Neural cell (in vitro differentiated cells): ENCODE measurements at regions not wholly inside any gene's neighbourhood (a gene's known extent, or its start where the extent isn't known, plus 50 kb on each side); places are given as distances from the start of the nearest gene placed in this dataset.

Source experiments
- H2AFZ ChIP-seq: fragments of 200-600, 300-800 bp; sonication (generic), shearing (Covaris generic); 2 replicates; pipeline ENCODE4 v1.6.0; 2014; ENCODE audit warnings: low read depth, mild to moderate bottlenecking, antibody characterized with exemption, low read length, moderate library complexity
- H3F3A ChIP-seq: fragments of 200-600 bp; shearing (Covaris generic); 2 replicates; pipeline ENCODE4 v1.6.1; 2016; ENCODE audit warnings: mild to moderate bottlenecking, moderate library complexity, mixed read lengths, antibody characterized with exemption, low read length; ENCODE audit not compliant: insufficient read depth, poor library complexity, severe bottlenecking
- H3K27ac ChIP-seq: fragments of 200-600, 300-800 bp; sonication (generic), shearing (Covaris generic); 2 replicates; pipeline ENCODE4 v1.5.1; 2014; ENCODE audit warnings: mild to moderate bottlenecking, low read length, moderate library complexity
- H3K27me3 ChIP-seq: fragments of 300-800, 200-600 bp; sonication (generic), shearing (Covaris generic); 2 replicates; pipeline ENCODE4 v1.6.0; 2014; ENCODE audit warnings: mild to moderate bottlenecking, low read depth, low read length, moderate library complexity; ENCODE audit not compliant: insufficient read depth
- H3K36me3 ChIP-seq: fragments of 300-800, 200-600 bp; sonication (generic), shearing (Covaris generic); 2 replicates; pipeline ENCODE4 v1.5.1; 2014; ENCODE audit warnings: mild to moderate bottlenecking, antibody characterized with exemption, low read length, moderate library complexity; ENCODE audit not compliant: insufficient read depth
- H3K4me2 ChIP-seq: fragments of 300-800, 200-600 bp; sonication (generic), shearing (Covaris generic); 2 replicates; pipeline ENCODE4 v1.6.0; 2014; ENCODE audit warnings: mild to moderate bottlenecking, low read length
- H3K4me3 ChIP-seq: fragments of 300-800, 200-600 bp; sonication (generic), shearing (Covaris generic); 2 replicates; pipeline ENCODE4 v1.5.1; 2014; ENCODE audit warnings: mild to moderate bottlenecking, low read length, moderate library complexity
- H3K79me2 ChIP-seq: fragments of 200-600 bp; shearing (Covaris generic); replicated peaks from 2 replicates; pipeline ENCODE4 v1.6.0; 2014; ENCODE audit warnings: mild to moderate bottlenecking, low read length, moderate library complexity; ENCODE audit not compliant: insufficient read depth
- H3K9ac ChIP-seq: fragments of 300-800, 200-600 bp; sonication (generic), shearing (Covaris generic); 2 replicates; pipeline ENCODE4 v1.6.1; 2016; ENCODE audit warnings: mild to moderate bottlenecking, low read length, mixed read lengths
- H3K9me2 ChIP-seq: fragments of 200-600 bp; shearing (Covaris generic); 2 replicates; pipeline ENCODE4 v1.6.1; 2016; ENCODE audit warnings: mild to moderate bottlenecking, low read length, mixed read lengths; ENCODE audit not compliant: insufficient read depth
- H3K9me3 ChIP-seq: fragments of 200-600, 300-800 bp; sonication (generic), shearing (Covaris generic); 2 replicates; pipeline ENCODE4 v1.6.1; 2016; ENCODE audit warnings: mild to moderate bottlenecking, mixed run types, low read length, moderate library complexity, mixed read lengths
- H4K20me1 ChIP-seq: fragments of 200-600 bp; shearing (Covaris generic); 2 replicates; pipeline ENCODE4 v1.6.1; 2016; ENCODE audit warnings: mild to moderate bottlenecking, mixed run types; ENCODE audit not compliant: insufficient read depth
- CTCF ChIP-seq: fragments of 450-650 bp; IDR thresholded peaks from 2 replicates; pipeline ENCODE4 v1.5.1; 2014; ENCODE audit warnings: antibody characterized with exemption, mild to moderate bottlenecking, moderate library complexity; ENCODE audit not compliant: poor library complexity, severe bottlenecking
- EP300 ChIP-seq: fragments of 450-650 bp; conservative IDR thresholded peaks from 2 replicates; pipeline ENCODE4 v1.6.1; 2014; ENCODE audit warnings: antibody characterized with exemption, mild to moderate bottlenecking, moderate library complexity; ENCODE audit not compliant: poor library complexity, severe bottlenecking
- EZH2 ChIP-seq: fragments of 200-600, 300-800 bp; shearing (Covaris generic), sonication (generic); IDR thresholded peaks from 2 replicates; pipeline ENCODE4 v1.6.1; 2014; ENCODE audit warnings: antibody characterized with exemption, low read length, borderline replicate concordance, mild to moderate bottlenecking; ENCODE audit not compliant: insufficient read depth, poor library complexity, severe bottlenecking
- MXI1 ChIP-seq: fragments of 450-650 bp; conservative IDR thresholded peaks from 2 replicates; pipeline ENCODE4 v1.6.1; 2014; ENCODE audit warnings: antibody characterized with exemption, mild to moderate bottlenecking; ENCODE audit not compliant: poor library complexity, severe bottlenecking
- POLR2AphosphoS5 ChIP-seq: IDR thresholded peaks from 2 replicates; pipeline ENCODE4 v1.6.1; 2012
- RAD21 ChIP-seq: fragments of 450-650 bp; conservative IDR thresholded peaks from 2 replicates; pipeline ENCODE4 v1.6.1; 2014; ENCODE audit warnings: antibody characterized with exemption, mild to moderate bottlenecking, moderate library complexity
- REST ChIP-seq: IDR thresholded peaks from 2 replicates; pipeline ENCODE4 v1.6.1; 2012; ENCODE audit warnings: borderline replicate concordance
- SMC3 ChIP-seq: fragments of 450-650 bp; conservative IDR thresholded peaks from 2 replicates; pipeline ENCODE4 v1.6.1; 2014; ENCODE audit warnings: antibody characterized with exemption, mild to moderate bottlenecking, moderate library complexity; ENCODE audit not compliant: poor library complexity
- TAF1 ChIP-seq: IDR thresholded peaks from 2 replicates; pipeline ENCODE4 v1.6.1; 2012; ENCODE audit warnings: low read depth

- no peak overlapping the region for H3K4me2 ChIP-seq
- H3K79me2 ChIP-seq = no peaks in the 10 kb centered on the region
- H3F3A ChIP-seq = no peaks in the 10 kb centered on the region
- H3K9me2 ChIP-seq = no peaks in the 10 kb centered on the region
- no peak overlapping the region for H2AFZ ChIP-seq
- no peaks in the 10 kb centered on the region for H3K27me3 ChIP-seq
- no peaks in the 10 kb centered on the region for H4K20me1 ChIP-seq
- H3K27ac ChIP-seq = no peak overlapping the region
- no peak overlapping the region for H3K9ac ChIP-seq
- no peak overlapping the region for H3K4me3 ChIP-seq
- H3K9me3 ChIP-seq = no peaks in the 10 kb centered on the region
- TF ChIP-seq SMC3 = no peak
- TF ChIP-seq EP300 = no peak
- TF ChIP-seq MXI1 = no peak
- no peak for TF ChIP-seq TAF1
- TF ChIP-seq EZH2 = no peak
- TF ChIP-seq POLR2AphosphoS5 = no peak
- no peak for TF ChIP-seq CTCF
- TF ChIP-seq REST = no peak
- TF ChIP-seq RAD21 = no peak
- no peaks in the 10 kb centered on the region for H3K36me3 ChIP-seq
Observed at GRCh38 chr2:83844490-83844889, 614.6 kb downstream of the SUCLG1 start.

GRCh38 chr2:83842421-83842820 is 616.7 kb downstream of the SUCLG1 start:
- Histone ChIP-seq H3K9me3 (no peaks in the 10 kb centered on the region), H3K36me3 (no peaks in the 10 kb centered on the region), H3K27me3 (no peaks in the 10 kb centered on the region), H3K9ac (no peak overlapping the region), H4K20me1 (no peaks in the 10 kb centered on the region), H3K9me2 (no peaks in the 10 kb centered on the region), H3F3A (no peaks in the 10 kb centered on the region), H3K4me2 (no peak overlapping the region), H3K79me2 (no peaks in the 10 kb centered on the region), H3K4me3 (no peak overlapping the region), H3K27ac (no peak overlapping the region), H2AFZ (no peak overlapping the region)
- TF ChIP-seq RAD21 (no peak), CTCF (no peak), EZH2 (no peak), EP300 (no peak), MXI1 (no peak), TAF1 (no peak), SMC3 (no peak), REST (no peak), POLR2AphosphoS5 (no peak)
